Type B pancreatic cell (in vitro differentiated cells): ENCODE measurements at regions not wholly inside any gene's neighbourhood (a gene's known extent, or its start where the extent isn't known, plus 50 kb on each side); places are given as distances from the start of the nearest gene placed in this dataset.

ENCODE experiments used
- DNase-seq: peaks from one replicate; pipeline ENCODE4 v3.0.0; 2021; ENCODE audit warnings: mixed read lengths; ENCODE audit not compliant: unreplicated experiment; ENCODE audit errors: extremely low spot score
- H3K27ac Mint-ChIP-seq: 2 replicates; pipeline ENCODE4 v1.8.0; 2021; ENCODE audit warnings: mild to moderate bottlenecking, mixed read lengths
- H3K27me3 Mint-ChIP-seq: 2 replicates; pipeline ENCODE4 v1.8.0; 2021; ENCODE audit warnings: mixed read lengths
- H3K36me3 Mint-ChIP-seq: 2 replicates; pipeline ENCODE4 v1.8.0; 2021; ENCODE audit warnings: mixed read lengths
- H3K4me1 Mint-ChIP-seq: one replicate; pipeline ENCODE4 v1.8.0; 2021; ENCODE audit warnings: mixed read lengths; ENCODE audit not compliant: unreplicated experiment
- H3K4me3 Mint-ChIP-seq: 2 replicates; pipeline ENCODE4 v1.8.0; 2021; ENCODE audit warnings: mild to moderate bottlenecking, mixed read lengths
- H3K9me3 Mint-ChIP-seq: 2 replicates; pipeline ENCODE4 v1.8.0; 2021; ENCODE audit warnings: mixed read lengths
- CTCF ChIP-seq: fragments of 200-600 bp; sonication (generic); conservative IDR thresholded peaks from 2 replicates; pipeline ENCODE4 v1.5.0; 2021; ENCODE audit warnings: antibody characterized with exemption, mild to moderate bottlenecking

GRCh38 chrX:3232262-3232923 is 114.1 kb downstream of the MXRA5 start:
- DNase-seq = no peak
- Mint-ChIP-seq H3K9me3 (peaks cover 13% of the 10 kb centered on the region), H3K27ac (no peak overlapping the region), H3K27me3 (no peaks in the 10 kb centered on the region), H3K36me3 (no peaks in the 10 kb centered on the region), H3K4me3 (no peak overlapping the region), H3K4me1 (peaks cover 25% of the 10 kb centered on the region)
- no peak for TF ChIP-seq CTCF

GRCh38 chrX:3231766-3232165 is 114.7 kb downstream of the MXRA5 start:
- no peak for DNase-seq
- no peak for TF ChIP-seq CTCF
- peaks cover 13% of the 10 kb centered on the region for H3K9me3 Mint-ChIP-seq
- no peak overlapping the region for H3K4me3 Mint-ChIP-seq
- no peaks in the 10 kb centered on the region for H3K36me3 Mint-ChIP-seq
- H3K27ac Mint-ChIP-seq = no peak overlapping the region
- no peaks in the 10 kb centered on the region for H3K27me3 Mint-ChIP-seq
- peaks cover 25% of the 10 kb centered on the region for H3K4me1 Mint-ChIP-seq

- H3K4me1 Mint-ChIP-seq = peaks cover 25% of the 10 kb centered on the region
- no peak overlapping the region for H3K4me3 Mint-ChIP-seq
- no peak for DNase-seq
- H3K27me3 Mint-ChIP-seq = no peaks in the 10 kb centered on the region
- peaks cover 13% of the 10 kb centered on the region for H3K9me3 Mint-ChIP-seq
- H3K27ac Mint-ChIP-seq = no peak overlapping the region
- TF ChIP-seq CTCF = no peak
- H3K36me3 Mint-ChIP-seq = no peaks in the 10 kb centered on the region
Measured at GRCh38 chrX:3230496-3230895, 116.0 kb downstream of the MXRA5 start.

- Mint-ChIP-seq H3K4me1 (peaks cover 20% of the 10 kb centered on the region), H3K36me3 (no peaks in the 10 kb centered on the region), H3K9me3 (peaks cover 13% of the 10 kb centered on the region), H3K4me3 (no peak overlapping the region), H3K27ac (no peak overlapping the region), H3K27me3 (no peaks in the 10 kb centered on the region)
- no peak for TF ChIP-seq CTCF
- DNase-seq = no peak
Measured at GRCh38 chrX:3227526-3227925, 118.9 kb downstream of the MXRA5 start.

GRCh38 chrX:3226087-3226486 is 120.4 kb downstream of the MXRA5 start:
- no peaks in the 10 kb centered on the region for H3K36me3 Mint-ChIP-seq
- H3K27me3 Mint-ChIP-seq = no peaks in the 10 kb centered on the region
- no peak for DNase-seq
- H3K9me3 Mint-ChIP-seq = peaks cover 13% of the 10 kb centered on the region
- peaks cover 14% of the 10 kb centered on the region for H3K4me1 Mint-ChIP-seq
- no peak overlapping the region for H3K27ac Mint-ChIP-seq
- no peak for TF ChIP-seq CTCF
- no peak overlapping the region for H3K4me3 Mint-ChIP-seq

GRCh38 chrX:3221643-3222042 is 124.8 kb downstream of the MXRA5 start:
- Mint-ChIP-seq H3K4me1 (no peaks in the 10 kb centered on the region), H3K9me3 (peaks cover 9% of the 10 kb centered on the region), H3K27me3 (peaks cover 3% of the 10 kb centered on the region), H3K27ac (no peak overlapping the region), H3K36me3 (no peaks in the 10 kb centered on the region), H3K4me3 (no peak overlapping the region)
- no peak for DNase-seq
- no peak for TF ChIP-seq CTCF
